K562 (cell line): ENCODE measurements at regions not wholly inside any gene's neighbourhood (a gene's known extent, or its start where the extent isn't known, plus 50 kb on each side); places are given as distances from the start of the nearest gene placed in this dataset.

Experiments used
- GTF2E2 ChIP-seq: fragments of 200-800 bp; sonication (Bioruptor generic); IDR thresholded peaks from 2 replicates; pipeline ENCODE4 v1.6.1; 2016; ENCODE audit warnings: missing genetic modification characterization, missing compliant biosample characterization
- HNRNPK ChIP-seq: fragments of 200-400 bp; formaldehyde crosslinking; IDR thresholded peaks from one replicate; pipeline ENCODE4 v1.6.1; 2018; ENCODE audit warnings: mild to moderate bottlenecking, low read depth, low read length; ENCODE audit not compliant: poor library complexity, severe bottlenecking
- MTA1 ChIP-seq: fragments of 450-650 bp; IDR thresholded peaks from 2 replicates; pipeline ENCODE4 v1.6.1; 2017; ENCODE audit warnings: borderline replicate concordance
- SAFB2 ChIP-seq: fragments of 200-400 bp; formaldehyde crosslinking; IDR thresholded peaks from 2 replicates; pipeline ENCODE4 v1.6.1; 2018; ENCODE audit warnings: borderline replicate concordance, low read length, low read depth, moderate library complexity; ENCODE audit not compliant: severe bottlenecking
- SMAD4 ChIP-seq: fragments of 250-450 bp; sonication (Bioruptor Pico); conservative IDR thresholded peaks from 2 replicates; pipeline ENCODE4 v1.8.0; 2021; ENCODE audit warnings: inconsistent platforms, mild to moderate bottlenecking, moderate library complexity
- TAF7 ChIP-seq: fragments of 450-650 bp; IDR thresholded peaks from 2 replicates; pipeline ENCODE4 v1.6.1; 2016; ENCODE audit warnings: missing genetic modification characterization, missing compliant biosample characterization
- ZNF253 ChIP-seq: fragments of 250-450 bp; sonication (Bioruptor Pico); conservative IDR thresholded peaks from 2 replicates; pipeline ENCODE4 v1.6.1; 2021; ENCODE audit warnings: mild to moderate bottlenecking
- TF ChIP-seq, protein P1 (sequence below): fragments of 200-800 bp; sonication (Bioruptor generic); IDR thresholded peaks from 2 replicates; pipeline ENCODE4 v1.6.1; 2016; ENCODE audit warnings: missing genetic modification characterization, missing compliant biosample characterization
- TF ChIP-seq, protein P2 (sequence below): fragments of 450-650 bp; formaldehyde crosslinking; IDR thresholded peaks from 2 replicates; pipeline ENCODE4 v1.4.0; 2020; ENCODE audit warnings: mild to moderate bottlenecking
- TF ChIP-seq, protein P3 (sequence below): fragments of 450-650 bp; IDR thresholded peaks from 2 replicates; pipeline ENCODE4 v1.7.0; 2016; ENCODE audit warnings: borderline replicate concordance

DNA sequence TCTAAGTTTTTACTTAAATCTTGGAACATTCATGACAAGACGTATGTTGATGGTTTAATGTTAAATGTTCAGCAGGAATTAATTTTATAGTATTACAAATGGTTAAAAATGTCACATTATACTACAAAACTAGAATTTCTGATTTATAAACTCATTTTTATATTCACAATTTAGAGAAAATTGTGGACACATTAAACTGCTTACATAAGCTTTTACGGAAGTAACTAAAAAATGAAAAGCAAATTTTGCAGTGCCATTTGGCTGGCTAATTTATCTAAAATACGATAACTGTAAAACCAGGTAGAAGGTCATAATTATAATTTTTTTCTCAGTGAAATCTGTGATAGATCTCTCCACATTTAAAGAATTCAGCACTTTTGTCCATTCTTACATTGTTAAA lies 190.2 kb upstream of the GPC6 start (continued):
- TF ChIP-seq, protein P1, sequence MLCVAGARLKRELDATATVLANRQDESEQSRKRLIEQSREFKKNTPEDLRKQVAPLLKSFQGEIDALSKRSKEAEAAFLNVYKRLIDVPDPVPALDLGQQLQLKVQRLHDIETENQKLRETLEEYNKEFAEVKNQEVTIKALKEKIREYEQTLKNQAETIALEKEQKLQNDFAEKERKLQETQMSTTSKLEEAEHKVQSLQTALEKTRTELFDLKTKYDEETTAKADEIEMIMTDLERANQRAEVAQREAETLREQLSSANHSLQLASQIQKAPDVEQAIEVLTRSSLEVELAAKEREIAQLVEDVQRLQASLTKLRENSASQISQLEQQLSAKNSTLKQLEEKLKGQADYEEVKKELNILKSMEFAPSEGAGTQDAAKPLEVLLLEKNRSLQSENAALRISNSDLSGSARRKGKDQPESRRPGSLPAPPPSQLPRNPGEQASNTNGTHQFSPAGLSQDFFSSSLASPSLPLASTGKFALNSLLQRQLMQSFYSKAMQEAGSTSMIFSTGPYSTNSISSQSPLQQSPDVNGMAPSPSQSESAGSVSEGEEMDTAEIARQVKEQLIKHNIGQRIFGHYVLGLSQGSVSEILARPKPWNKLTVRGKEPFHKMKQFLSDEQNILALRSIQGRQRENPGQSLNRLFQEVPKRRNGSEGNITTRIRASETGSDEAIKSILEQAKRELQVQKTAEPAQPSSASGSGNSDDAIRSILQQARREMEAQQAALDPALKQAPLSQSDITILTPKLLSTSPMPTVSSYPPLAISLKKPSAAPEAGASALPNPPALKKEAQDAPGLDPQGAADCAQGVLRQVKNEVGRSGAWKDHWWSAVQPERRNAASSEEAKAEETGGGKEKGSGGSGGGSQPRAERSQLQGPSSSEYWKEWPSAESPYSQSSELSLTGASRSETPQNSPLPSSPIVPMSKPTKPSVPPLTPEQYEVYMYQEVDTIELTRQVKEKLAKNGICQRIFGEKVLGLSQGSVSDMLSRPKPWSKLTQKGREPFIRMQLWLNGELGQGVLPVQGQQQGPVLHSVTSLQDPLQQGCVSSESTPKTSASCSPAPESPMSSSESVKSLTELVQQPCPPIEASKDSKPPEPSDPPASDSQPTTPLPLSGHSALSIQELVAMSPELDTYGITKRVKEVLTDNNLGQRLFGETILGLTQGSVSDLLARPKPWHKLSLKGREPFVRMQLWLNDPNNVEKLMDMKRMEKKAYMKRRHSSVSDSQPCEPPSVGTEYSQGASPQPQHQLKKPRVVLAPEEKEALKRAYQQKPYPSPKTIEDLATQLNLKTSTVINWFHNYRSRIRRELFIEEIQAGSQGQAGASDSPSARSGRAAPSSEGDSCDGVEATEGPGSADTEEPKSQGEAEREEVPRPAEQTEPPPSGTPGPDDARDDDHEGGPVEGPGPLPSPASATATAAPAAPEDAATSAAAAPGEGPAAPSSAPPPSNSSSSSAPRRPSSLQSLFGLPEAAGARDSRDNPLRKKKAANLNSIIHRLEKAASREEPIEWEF (CRISPR knock-in tag): no peak
- TF ChIP-seq ZNF253 (CRISPR knock-in tag) (no peak), GTF2E2 (tag) (no peak), TAF7 (tag) (no peak), SMAD4 (CRISPR knock-in tag) (no peak), SAFB2 (no peak), MTA1 (no peak), HNRNPK (no peak)
- TF ChIP-seq, protein P2, sequence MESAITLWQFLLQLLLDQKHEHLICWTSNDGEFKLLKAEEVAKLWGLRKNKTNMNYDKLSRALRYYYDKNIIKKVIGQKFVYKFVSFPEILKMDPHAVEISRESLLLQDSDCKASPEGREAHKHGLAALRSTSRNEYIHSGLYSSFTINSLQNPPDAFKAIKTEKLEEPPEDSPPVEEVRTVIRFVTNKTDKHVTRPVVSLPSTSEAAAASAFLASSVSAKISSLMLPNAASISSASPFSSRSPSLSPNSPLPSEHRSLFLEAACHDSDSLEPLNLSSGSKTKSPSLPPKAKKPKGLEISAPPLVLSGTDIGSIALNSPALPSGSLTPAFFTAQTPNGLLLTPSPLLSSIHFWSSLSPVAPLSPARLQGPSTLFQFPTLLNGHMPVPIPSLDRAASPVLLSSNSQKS: no peak
- TF ChIP-seq, protein P3, sequence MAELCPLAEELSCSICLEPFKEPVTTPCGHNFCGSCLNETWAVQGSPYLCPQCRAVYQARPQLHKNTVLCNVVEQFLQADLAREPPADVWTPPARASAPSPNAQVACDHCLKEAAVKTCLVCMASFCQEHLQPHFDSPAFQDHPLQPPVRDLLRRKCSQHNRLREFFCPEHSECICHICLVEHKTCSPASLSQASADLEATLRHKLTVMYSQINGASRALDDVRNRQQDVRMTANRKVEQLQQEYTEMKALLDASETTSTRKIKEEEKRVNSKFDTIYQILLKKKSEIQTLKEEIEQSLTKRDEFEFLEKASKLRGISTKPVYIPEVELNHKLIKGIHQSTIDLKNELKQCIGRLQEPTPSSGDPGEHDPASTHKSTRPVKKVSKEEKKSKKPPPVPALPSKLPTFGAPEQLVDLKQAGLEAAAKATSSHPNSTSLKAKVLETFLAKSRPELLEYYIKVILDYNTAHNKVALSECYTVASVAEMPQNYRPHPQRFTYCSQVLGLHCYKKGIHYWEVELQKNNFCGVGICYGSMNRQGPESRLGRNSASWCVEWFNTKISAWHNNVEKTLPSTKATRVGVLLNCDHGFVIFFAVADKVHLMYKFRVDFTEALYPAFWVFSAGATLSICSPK: no peak
- TF ChIP-seq, all 486 proteins: peak for 0
